ENCODE measurements at regions not wholly inside any gene's neighbourhood (a gene's known extent, or its start where the extent isn't known, plus 50 kb on each side); places are given as distances from the start of the nearest gene placed in this dataset.
"Not testable (repeated sequence)": the region's sequence is repeated elsewhere in the genome, so short reads cannot be mapped to it uniquely, and the experiment has no call there.

GRCh38 chr6:105853979-105854378 is 232.2 kb upstream of the PRDM1 start:
- not testable (repeated sequence) for TF ChIP-seq TSHZ1 (tag by site-specific recombination; IDR thresholded peaks at IDR 0.05; ENCODE audit: borderline replicate concordance); ZNF664 (tag by site-specific recombination; IDR thresholded peaks at IDR 0.05); CTCF (tag by site-specific recombination; IDR thresholded peaks at IDR 0.05); ZNF138 (tag by site-specific recombination; IDR thresholded peaks at IDR 0.05; ENCODE audit: borderline replicate concordance); REST (tag by site-specific recombination; IDR thresholded peaks at IDR 0.05); ZNF704 (tag by site-specific recombination; IDR thresholded peaks at IDR 0.05); ZBTB26 (tag by site-specific recombination; optimal IDR thresholded peaks at IDR 0.05); ZNF48 (tag by site-specific recombination; IDR thresholded peaks at IDR 0.05)
